Occipital lobe (tissue), 1 donor: ENCODE measurements at regions not wholly inside any gene's neighbourhood (a gene's known extent, or its start where the extent isn't known, plus 50 kb on each side); places are given as distances from the start of the nearest gene placed in this dataset.
"Not testable (repeated sequence)": the region's sequence is repeated elsewhere in the genome, so short reads cannot be mapped to it uniquely, and the experiment has no call there.

ENCODE experiments used
- DNase-seq: peaks from one replicate; lab custom pipeline; 2025; lab: John Stamatoyannopoulos, UW

DNA sequence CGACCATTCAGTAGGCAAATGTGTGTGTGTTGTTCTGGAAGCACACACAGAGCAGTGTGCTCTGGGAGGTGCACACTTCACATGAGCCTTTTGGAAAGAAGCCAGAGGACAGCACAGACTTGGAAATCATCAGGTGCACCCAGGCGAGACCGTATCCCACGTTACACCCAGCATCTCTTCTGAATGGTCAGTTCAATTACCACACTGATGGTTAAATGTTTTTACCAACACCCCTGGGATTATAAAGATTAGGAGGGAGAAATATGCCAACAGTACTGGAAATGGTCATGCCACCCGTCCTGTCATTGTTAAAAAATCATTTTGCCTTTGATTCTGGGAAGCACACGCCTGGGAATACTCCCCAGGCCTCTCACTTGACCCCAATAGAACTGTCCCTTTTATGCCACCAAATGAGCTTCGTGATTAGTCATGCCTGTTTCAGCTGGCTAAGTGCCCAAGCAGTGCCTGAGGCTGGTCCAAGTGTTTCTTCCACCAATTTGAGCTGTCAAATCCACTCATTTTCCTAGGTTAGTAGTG lies 183.7 kb downstream of the NRP2 start:
- peak; percentile 31 for DNase-seq

DNA sequence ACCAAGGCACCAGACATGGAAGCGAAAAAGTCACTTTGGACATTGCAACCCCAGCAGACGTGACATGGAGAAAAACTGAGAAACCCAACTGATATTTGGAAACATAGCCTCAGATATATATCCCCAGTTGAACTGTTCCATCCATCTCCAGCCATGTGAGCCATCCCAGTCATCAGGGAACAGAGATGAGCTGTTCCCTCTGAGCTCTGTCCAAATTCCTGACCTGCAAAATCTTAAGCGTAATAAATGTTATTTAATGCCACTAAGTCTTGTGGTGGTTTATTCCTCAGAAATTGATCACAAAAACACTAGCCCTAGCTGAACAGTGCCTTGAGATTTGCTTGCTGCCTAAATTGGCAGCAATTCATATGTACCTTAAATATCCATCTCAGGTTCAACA lies 182.8 kb downstream of the NRP2 start:
- no peak for DNase-seq

- DNase-seq, result no peak
Measured at GRCh38 chr2:205864491-205864890, 182.2 kb downstream of the NRP2 start.

GRCh38 chr2:205862761-205863160 lies 180.5 kb downstream of the NRP2 start:
- not testable (repeated sequence) for DNase-seq

DNA sequence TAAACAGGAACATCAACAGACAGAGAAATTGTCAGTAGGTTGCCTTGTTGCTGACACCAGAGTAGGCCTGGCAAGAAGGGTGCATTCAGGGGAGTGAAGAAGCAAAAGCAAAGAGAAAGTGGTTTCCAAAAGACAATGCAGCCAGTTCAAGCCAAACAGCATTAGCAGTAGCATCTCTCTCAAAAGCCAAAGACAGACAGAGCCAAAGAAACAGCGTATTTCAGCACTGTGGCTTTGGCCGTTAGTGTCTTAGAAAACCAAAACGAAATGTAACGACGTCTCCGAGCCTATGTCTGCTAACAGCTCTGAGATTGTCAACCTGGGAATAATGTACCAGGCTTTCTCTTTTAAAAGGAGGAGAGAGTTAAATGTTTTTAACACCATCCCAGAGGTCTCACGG lies 178.6 kb downstream of the NRP2 start:
- no peak for DNase-seq

DNA sequence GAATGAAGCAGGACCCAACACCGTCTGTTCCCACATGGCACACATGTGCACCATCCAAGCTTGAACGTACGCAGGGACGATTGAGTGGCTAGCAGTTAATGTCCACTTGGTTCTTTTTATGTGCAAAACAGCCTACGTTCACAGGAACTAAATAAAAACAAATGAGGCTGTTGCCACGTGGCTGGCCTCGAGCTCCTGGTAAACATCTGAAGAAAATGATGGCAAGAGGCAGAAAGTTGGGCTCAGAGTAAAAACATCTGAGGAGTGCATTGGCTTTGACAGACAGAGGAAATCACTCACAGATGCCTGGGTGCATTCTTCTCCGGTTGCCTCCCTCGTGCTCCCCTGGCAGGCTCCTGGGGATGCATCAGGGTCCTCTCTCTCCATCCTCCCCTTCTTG lies 177.9 kb downstream of the NRP2 start:
- no peak for DNase-seq

DNA sequence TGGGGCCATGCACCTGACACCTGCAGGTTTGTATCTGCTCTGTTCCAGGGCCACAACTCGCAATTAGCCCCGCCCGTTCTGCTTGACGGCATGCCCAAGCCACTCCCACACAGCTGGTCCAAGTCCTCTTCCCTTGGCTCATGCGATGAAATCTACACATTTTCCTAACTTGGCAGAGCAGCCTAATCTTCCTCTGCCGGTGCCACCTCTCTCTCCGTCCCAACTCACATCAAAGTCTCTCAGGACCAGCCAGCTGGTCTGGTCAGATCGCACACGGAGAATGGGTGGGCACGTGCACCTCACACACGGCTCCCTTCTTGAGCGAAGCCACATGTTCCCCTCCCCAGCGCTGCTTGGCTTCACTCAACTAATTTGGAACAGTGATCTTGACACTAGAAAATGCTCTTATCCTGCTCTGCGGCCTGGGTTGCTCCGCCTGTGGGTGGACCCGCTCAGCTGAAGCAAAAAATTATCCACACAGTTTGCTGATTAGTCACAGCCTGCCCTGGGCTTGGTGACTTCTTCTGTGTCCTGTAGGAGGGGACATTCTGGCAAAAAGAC lies 176.7 kb downstream of the NRP2 start:
- DNase-seq, result no peak

GRCh38 chr2:205858275-205858674 lies 176.0 kb downstream of the NRP2 start:
- DNase-seq, result no peak

- DNase-seq, result no peak
Measured at GRCh38 chr2:205857520-205858237, 175.4 kb downstream of the NRP2 start.

- no peak for DNase-seq
Measured at GRCh38 chr2:205852457-205852856, 170.2 kb downstream of the NRP2 start.

- no peak for DNase-seq
Measured at GRCh38 chr2:205850611-205851010, 168.3 kb downstream of the NRP2 start.

- DNase-seq, result no peak
Measured at GRCh38 chr2:205850132-205850531, 167.8 kb downstream of the NRP2 start.

DNA sequence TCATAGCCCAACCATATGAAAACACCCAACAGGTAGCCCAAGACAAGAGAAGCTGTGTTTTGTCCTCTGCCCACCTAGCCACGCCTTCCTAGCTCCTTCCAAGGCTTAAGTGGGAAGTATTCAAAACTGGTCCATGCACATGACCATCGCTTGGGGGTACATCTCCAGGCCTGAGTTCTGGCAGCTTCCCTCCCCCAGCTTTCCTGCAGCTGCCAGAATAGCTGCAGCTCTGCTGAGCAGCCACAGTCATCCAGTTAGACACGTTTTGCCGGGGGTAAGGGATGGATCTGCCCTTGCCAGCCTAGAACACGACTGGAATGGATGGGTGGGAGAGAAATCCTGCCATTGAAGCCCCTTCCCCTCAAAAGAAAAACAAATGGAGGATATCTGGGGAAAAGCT lies 166.8 kb downstream of the NRP2 start:
- DNase-seq, result no peak

GRCh38 chr2:205848601-205849000 lies 166.3 kb downstream of the NRP2 start:
- no peak for DNase-seq
